ENCODE measurements at regions not wholly inside any gene's neighbourhood (a gene's known extent, or its start where the extent isn't known, plus 50 kb on each side); places are given as distances from the start of the nearest gene placed in this dataset.

DNA sequence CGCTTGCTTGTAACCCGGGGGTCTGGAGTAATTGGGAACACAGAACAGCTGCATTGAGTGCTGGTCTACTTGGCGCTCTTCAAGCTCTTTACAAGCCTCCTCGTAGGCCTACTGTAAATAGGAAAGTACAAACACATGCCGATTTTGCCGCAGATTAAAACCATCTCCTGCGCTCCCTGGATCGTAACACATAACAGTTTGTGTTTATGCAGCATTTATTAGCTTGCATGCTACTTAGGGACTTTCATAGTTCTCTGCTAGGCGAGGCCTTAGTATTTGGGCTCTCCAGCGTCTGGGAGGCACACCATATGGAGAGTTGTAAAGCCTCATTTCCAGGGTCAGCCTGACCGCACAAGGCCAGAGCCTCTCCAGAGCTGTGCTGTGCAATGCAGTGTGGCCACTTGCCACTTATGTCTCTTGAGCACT, 84.0 kb upstream of the HAAO start:
- TF ChIP-seq CREB1 (IDR thresholded peaks at IDR 0.05; ENCODE audit: low read depth) (no peak), RAD21 (IDR thresholded peaks at IDR 0.05; ENCODE audit: low read depth) (no peak), EP300 (IDR thresholded peaks at IDR 0.05; ENCODE audit: borderline replicate concordance) (no peak), NFIC (IDR thresholded peaks at IDR 0.05) (no peak), TEAD4 (IDR thresholded peaks at IDR 0.05) (no peak)
- TF ChIP-seq, protein P1, sequence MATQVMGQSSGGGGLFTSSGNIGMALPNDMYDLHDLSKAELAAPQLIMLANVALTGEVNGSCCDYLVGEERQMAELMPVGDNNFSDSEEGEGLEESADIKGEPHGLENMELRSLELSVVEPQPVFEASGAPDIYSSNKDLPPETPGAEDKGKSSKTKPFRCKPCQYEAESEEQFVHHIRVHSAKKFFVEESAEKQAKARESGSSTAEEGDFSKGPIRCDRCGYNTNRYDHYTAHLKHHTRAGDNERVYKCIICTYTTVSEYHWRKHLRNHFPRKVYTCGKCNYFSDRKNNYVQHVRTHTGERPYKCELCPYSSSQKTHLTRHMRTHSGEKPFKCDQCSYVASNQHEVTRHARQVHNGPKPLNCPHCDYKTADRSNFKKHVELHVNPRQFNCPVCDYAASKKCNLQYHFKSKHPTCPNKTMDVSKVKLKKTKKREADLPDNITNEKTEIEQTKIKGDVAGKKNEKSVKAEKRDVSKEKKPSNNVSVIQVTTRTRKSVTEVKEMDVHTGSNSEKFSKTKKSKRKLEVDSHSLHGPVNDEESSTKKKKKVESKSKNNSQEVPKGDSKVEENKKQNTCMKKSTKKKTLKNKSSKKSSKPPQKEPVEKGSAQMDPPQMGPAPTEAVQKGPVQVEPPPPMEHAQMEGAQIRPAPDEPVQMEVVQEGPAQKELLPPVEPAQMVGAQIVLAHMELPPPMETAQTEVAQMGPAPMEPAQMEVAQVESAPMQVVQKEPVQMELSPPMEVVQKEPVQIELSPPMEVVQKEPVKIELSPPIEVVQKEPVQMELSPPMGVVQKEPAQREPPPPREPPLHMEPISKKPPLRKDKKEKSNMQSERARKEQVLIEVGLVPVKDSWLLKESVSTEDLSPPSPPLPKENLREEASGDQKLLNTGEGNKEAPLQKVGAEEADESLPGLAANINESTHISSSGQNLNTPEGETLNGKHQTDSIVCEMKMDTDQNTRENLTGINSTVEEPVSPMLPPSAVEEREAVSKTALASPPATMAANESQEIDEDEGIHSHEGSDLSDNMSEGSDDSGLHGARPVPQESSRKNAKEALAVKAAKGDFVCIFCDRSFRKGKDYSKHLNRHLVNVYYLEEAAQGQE (IDR thresholded peaks at IDR 0.05; ENCODE audit: low read depth) = no peak
- TF ChIP-seq, protein P2, sequence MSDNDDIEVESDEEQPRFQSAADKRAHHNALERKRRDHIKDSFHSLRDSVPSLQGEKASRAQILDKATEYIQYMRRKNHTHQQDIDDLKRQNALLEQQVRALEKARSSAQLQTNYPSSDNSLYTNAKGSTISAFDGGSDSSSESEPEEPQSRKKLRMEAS (IDR thresholded peaks at IDR 0.05) = no peak

Measured in Ishikawa (cell line).